Prostate gland (tissue), 2 donors: ENCODE measurements at regions not wholly inside any gene's neighbourhood (a gene's known extent, or its start where the extent isn't known, plus 50 kb on each side); places are given as distances from the start of the nearest gene placed in this dataset.

ENCODE experiments used
- CTCF ChIP-seq, 4 experiments: fragments of 200-600 bp in 2 of 4; fragments of 450-650 bp in 2 of 4; sonication (generic) in 2 of 4; IDR thresholded peaks; 1 replicate in 3 of 4; 2 replicates in 1 of 4; pipeline ENCODE4 v1.5.1; 2016 to 2019; ENCODE audit warnings: antibody characterized with exemption in 4 of 4, mild to moderate bottlenecking in 2 of 4, moderate library complexity in 2 of 4
- POLR2AphosphoS5 ChIP-seq: sonication (generic); formaldehyde crosslinking; IDR thresholded peaks from one replicate; pipeline ENCODE4 v1.6.1; 2017; ENCODE audit warnings: antibody characterized with exemption

DNA sequence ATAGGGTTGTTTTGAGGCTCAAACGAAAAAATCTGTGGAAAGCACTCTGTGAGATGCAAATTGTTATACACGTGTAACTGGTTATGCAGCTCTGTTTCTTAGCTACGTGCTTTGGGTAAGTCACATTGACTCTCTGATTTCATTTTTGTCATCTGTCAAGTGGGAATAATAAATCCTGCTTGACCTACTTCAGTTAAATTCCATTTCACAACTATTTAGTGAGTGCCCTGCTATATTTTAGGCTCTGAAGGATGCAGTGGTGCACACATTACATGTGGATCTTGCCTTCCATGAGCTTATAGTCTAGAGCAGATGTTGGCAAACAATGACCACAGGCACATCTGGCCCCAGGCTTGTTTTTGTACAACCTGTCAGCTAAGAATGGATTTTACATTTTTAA lies 133.6 kb upstream of the PLET1 start:
- TF ChIP-seq POLR2AphosphoS5: no peak
- no peak for TF ChIP-seq CTCF (IDR thresholded peaks at IDR 0.05)
